HEK293 (cell line): ENCODE measurements at regions not wholly inside any gene's neighbourhood (a gene's known extent, or its start where the extent isn't known, plus 50 kb on each side); places are given as distances from the start of the nearest gene placed in this dataset.

Experiments
- CTCF ChIA-PET: fragments of 350-600 bp; formaldehyde crosslinking; extraction: SDS; loops from one replicate; lab custom pipeline; 2021; ENCODE audit warnings: antibody characterized with exemption; lab: Yijun Ruan, JAX
- POLR2A ChIA-PET: fragments of 300-600 bp; formaldehyde crosslinking; extraction: SDS; loops from one replicate; lab custom pipeline; 2020; ENCODE audit warnings: antibody characterized with exemption, inconsistent platforms; lab: Yijun Ruan, JAX
- H3K27ac ChIP-seq: fragments of 200-500 bp; sonication (Bioruptor generic); 2 replicates; pipeline ENCODE4 v1.5.1; 2014; ENCODE audit warnings: low read depth, low read length, control low read depth, inconsistent platforms; ENCODE audit errors: extremely low read depth
- H3K36me3 ChIP-seq, 2 experiments: fragments of 200-500 bp in 1 of 2; sonication (Bioruptor generic) in 1 of 2; 1 replicate in 1 of 2; 2 replicates in 1 of 2; pipeline ENCODE4 v1.5.1; 2014 to 2017; ENCODE audit warnings: inconsistent platforms in 2 of 2, low read length in 2 of 2; ENCODE audit not compliant: control insufficient read depth in 2 of 2, insufficient read depth in 1 of 2
- H3K4me1 ChIP-seq: fragments of 200-500 bp; sonication (Bioruptor generic); 2 replicates; pipeline ENCODE4 v1.5.1; 2014; ENCODE audit warnings: mild to moderate bottlenecking, low read length, inconsistent platforms; ENCODE audit not compliant: control insufficient read depth, insufficient read depth
- H3K4me3 ChIP-seq: 2 replicates; pipeline ENCODE4 v1.5.1; 2011; ENCODE audit warnings: low read depth, mild to moderate bottlenecking, control low read depth, low read length, moderate library complexity
- H3K9me3 ChIP-seq: fragments of 200-500 bp; sonication (Bioruptor generic); 2 replicates; pipeline ENCODE4 v1.5.1; 2014; ENCODE audit warnings: low read depth, low read length, inconsistent platforms; ENCODE audit not compliant: control insufficient read depth, insufficient read depth
- IKZF3 ChIP-seq: fragments of 450-650 bp; IDR thresholded peaks from 2 replicates; pipeline ENCODE4 v1.5.0; 2018; ENCODE audit warnings: missing biosample characterization, mild to moderate bottlenecking, missing genetic modification characterization, moderate library complexity
- KLF10 ChIP-seq: fragments of 450-650 bp; IDR thresholded peaks from 2 replicates; pipeline ENCODE4 v1.5.1; 2018; ENCODE audit warnings: missing biosample characterization, mild to moderate bottlenecking, missing genetic modification characterization
- TRIM28 ChIP-seq: IDR thresholded peaks from 2 replicates; pipeline ENCODE4 v1.6.1; 2011; ENCODE audit warnings: low read length, control low read depth, borderline replicate concordance
- YY2 ChIP-seq: fragments of 450-650 bp; formaldehyde crosslinking; IDR thresholded peaks from 2 replicates; pipeline ENCODE4 v1.5.1; 2016; ENCODE audit warnings: missing biosample characterization, missing genetic modification characterization
- ZBTB21 ChIP-seq: fragments of 450-650 bp; formaldehyde crosslinking; IDR thresholded peaks from 2 replicates; pipeline ENCODE4 v1.5.1; 2017; ENCODE audit warnings: missing biosample characterization, missing genetic modification characterization
- ZFP69B ChIP-seq: fragments of 450-650 bp; formaldehyde crosslinking; IDR thresholded peaks from 2 replicates; pipeline ENCODE4 v1.5.1; 2016; ENCODE audit warnings: missing biosample characterization, missing genetic modification characterization
- ZNF274 ChIP-seq, 2 experiments: fragments of 200-500 bp in 1 of 2; fragments of 450-650 bp in 1 of 2; sonication (Bioruptor generic) in 1 of 2; formaldehyde crosslinking in 1 of 2; IDR thresholded peaks; 2 replicates each; pipeline versions ENCODE4 v1.5.1 to v1.6.1; 2014 to 2016; ENCODE audit warnings: borderline replicate concordance in 1 of 2, inconsistent platforms in 1 of 2, low read length in 1 of 2, missing biosample characterization in 1 of 2, missing genetic modification characterization in 1 of 2
- ZNF302 ChIP-seq: fragments of 450-650 bp; formaldehyde crosslinking; IDR thresholded peaks from 2 replicates; pipeline ENCODE4 v1.5.1; 2016; ENCODE audit warnings: missing biosample characterization, missing genetic modification characterization, low read depth
- ZNF416 ChIP-seq: fragments of 450-650 bp; formaldehyde crosslinking; IDR thresholded peaks from 2 replicates; pipeline ENCODE4 v1.5.1; 2016; ENCODE audit warnings: missing biosample characterization, missing genetic modification characterization
- ZNF501 ChIP-seq: fragments of 450-650 bp; formaldehyde crosslinking; IDR thresholded peaks from 2 replicates; pipeline ENCODE4 v1.5.1; 2016; ENCODE audit warnings: missing biosample characterization, missing genetic modification characterization
- ZNF544 ChIP-seq: fragments of 450-650 bp; formaldehyde crosslinking; IDR thresholded peaks from 2 replicates; pipeline ENCODE4 v1.5.0; 2017; ENCODE audit warnings: missing biosample characterization, missing genetic modification characterization
- ZNF548 ChIP-seq: fragments of 450-650 bp; formaldehyde crosslinking; IDR thresholded peaks from 2 replicates; pipeline ENCODE4 v1.5.1; 2016; ENCODE audit warnings: missing biosample characterization, missing genetic modification characterization
- TF ChIP-seq, protein P1 (sequence below): fragments of 450-650 bp; formaldehyde crosslinking; conservative IDR thresholded peaks from 2 replicates; pipeline ENCODE4 v1.5.1; 2016; ENCODE audit warnings: low read depth, missing biosample characterization, missing genetic modification characterization
- TF ChIP-seq, protein P2 (sequence below): fragments of 450-650 bp; formaldehyde crosslinking; IDR thresholded peaks from 2 replicates; pipeline ENCODE4 v1.5.1; 2016; ENCODE audit warnings: missing biosample characterization, missing genetic modification characterization
- TF ChIP-seq, protein P3 (sequence below): fragments of 450-650 bp; formaldehyde crosslinking; IDR thresholded peaks from 2 replicates; pipeline ENCODE4 v1.5.1; 2016; ENCODE audit warnings: missing biosample characterization, missing genetic modification characterization
- TF ChIP-seq, protein P4 (sequence below): fragments of 450-650 bp; IDR thresholded peaks from 2 replicates; pipeline ENCODE4 v1.5.1; 2018; ENCODE audit warnings: missing biosample characterization, missing genetic modification characterization
- TF ChIP-seq, protein P5 (sequence below): fragments of 450-650 bp; formaldehyde crosslinking; IDR thresholded peaks from 2 replicates; pipeline ENCODE4 v1.5.1; 2016; ENCODE audit warnings: missing biosample characterization, missing genetic modification characterization, borderline replicate concordance
- TF ChIP-seq, protein P6 (sequence below): fragments of 450-650 bp; formaldehyde crosslinking; IDR thresholded peaks from 2 replicates; pipeline ENCODE4 v1.5.1; 2016; ENCODE audit warnings: missing biosample characterization, missing genetic modification characterization

DNA sequence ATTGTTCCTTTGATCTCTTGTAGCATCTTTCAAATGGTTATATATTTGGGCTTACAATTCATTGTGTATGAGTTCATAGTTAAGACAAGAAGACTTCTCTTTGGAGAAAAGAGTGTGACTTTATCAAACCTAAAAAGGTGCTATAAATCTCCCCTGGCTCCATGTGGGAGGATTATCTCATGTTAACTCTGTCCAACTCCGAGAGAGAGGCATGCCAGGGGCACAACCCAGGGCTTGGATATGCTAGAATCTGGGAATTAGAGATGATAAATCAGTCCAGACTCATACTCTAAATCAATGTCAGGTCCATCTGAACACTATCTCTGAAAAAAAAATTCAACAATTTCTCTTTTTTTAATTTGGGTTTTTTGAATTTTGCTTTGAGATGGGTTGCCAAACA lies 462.8 kb downstream of the TUSC7 start:
- H3K9me3 ChIP-seq, result no peaks in the 10 kb centered on the region
- POLR2A ChIA-PET, result no interaction called here
- CTCF ChIA-PET, result no interaction called here
- TF ChIP-seq ZBTB21, result no peak
- TF ChIP-seq, protein P1, sequence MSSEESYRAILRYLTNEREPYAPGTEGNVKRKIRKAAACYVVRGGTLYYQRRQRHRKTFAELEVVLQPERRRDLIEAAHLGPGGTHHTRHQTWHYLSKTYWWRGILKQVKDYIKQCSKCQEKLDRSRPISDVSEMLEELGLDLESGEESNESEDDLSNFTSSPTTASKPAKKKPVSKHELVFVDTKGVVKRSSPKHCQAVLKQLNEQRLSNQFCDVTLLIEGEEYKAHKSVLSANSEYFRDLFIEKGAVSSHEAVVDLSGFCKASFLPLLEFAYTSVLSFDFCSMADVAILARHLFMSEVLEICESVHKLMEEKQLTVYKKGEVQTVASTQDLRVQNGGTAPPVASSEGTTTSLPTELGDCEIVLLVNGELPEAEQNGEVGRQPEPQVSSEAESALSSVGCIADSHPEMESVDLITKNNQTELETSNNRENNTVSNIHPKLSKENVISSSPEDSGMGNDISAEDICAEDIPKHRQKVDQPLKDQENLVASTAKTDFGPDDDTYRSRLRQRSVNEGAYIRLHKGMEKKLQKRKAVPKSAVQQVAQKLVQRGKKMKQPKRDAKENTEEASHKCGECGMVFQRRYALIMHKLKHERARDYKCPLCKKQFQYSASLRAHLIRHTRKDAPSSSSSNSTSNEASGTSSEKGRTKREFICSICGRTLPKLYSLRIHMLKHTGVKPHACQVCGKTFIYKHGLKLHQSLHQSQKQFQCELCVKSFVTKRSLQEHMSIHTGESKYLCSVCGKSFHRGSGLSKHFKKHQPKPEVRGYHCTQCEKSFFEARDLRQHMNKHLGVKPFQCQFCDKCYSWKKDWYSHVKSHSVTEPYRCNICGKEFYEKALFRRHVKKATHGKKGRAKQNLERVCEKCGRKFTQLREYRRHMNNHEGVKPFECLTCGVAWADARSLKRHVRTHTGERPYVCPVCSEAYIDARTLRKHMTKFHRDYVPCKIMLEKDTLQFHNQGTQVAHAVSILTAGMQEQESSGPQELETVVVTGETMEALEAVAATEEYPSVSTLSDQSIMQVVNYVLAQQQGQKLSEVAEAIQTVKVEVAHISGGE, result no peak
- no peak for TF ChIP-seq ZNF501 (tag by site-specific recombination)
- TF ChIP-seq, protein P2, sequence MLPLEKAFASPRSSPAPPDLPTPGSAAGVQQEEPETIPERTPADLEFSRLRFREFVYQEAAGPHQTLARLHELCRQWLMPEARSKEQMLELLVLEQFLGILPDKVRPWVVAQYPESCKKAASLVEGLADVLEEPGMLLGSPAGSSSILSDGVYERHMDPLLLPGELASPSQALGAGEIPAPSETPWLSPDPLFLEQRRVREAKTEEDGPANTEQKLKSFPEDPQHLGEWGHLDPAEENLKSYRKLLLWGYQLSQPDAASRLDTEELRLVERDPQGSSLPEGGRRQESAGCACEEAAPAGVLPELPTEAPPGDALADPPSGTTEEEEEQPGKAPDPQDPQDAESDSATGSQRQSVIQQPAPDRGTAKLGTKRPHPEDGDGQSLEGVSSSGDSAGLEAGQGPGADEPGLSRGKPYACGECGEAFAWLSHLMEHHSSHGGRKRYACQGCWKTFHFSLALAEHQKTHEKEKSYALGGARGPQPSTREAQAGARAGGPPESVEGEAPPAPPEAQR (tag by site-specific recombination), result no peak
- TF ChIP-seq ZNF544 (tag by site-specific recombination), result no peak
- no peak for TF ChIP-seq ZNF416 (tag by site-specific recombination)
- no peak for TF ChIP-seq ZNF548
- no peak for TF ChIP-seq ZFP69B (tag by site-specific recombination)
- no peak for TF ChIP-seq KLF10 (tag by site-specific recombination)
- TF ChIP-seq YY2 (tag by site-specific recombination), result no peak
- TF ChIP-seq ZNF302 (tag by site-specific recombination), result no peak
- no peak for TF ChIP-seq IKZF3
- TF ChIP-seq, protein P3, sequence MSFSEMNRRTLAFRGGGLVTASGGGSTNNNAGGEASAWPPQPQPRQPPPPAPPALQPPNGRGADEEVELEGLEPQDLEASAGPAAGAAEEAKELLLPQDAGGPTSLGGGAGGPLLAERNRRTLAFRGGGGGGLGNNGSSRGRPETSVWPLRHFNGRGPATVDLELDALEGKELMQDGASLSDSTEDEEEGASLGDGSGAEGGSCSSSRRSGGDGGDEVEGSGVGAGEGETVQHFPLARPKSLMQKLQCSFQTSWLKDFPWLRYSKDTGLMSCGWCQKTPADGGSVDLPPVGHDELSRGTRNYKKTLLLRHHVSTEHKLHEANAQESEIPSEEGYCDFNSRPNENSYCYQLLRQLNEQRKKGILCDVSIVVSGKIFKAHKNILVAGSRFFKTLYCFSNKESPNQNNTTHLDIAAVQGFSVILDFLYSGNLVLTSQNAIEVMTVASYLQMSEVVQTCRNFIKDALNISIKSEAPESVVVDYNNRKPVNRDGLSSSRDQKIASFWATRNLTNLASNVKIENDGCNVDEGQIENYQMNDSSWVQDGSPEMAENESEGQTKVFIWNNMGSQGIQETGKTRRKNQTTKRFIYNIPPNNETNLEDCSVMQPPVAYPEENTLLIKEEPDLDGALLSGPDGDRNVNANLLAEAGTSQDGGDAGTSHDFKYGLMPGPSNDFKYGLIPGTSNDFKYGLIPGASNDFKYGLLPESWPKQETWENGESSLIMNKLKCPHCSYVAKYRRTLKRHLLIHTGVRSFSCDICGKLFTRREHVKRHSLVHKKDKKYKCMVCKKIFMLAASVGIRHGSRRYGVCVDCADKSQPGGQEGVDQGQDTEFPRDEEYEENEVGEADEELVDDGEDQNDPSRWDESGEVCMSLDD (tag by site-specific recombination), result no peak
- no peak overlapping the region for H3K4me3 ChIP-seq
- no peaks in the 10 kb centered on the region for H3K4me1 ChIP-seq
- H3K27ac ChIP-seq, result no peak overlapping the region
- no peaks in the 10 kb centered on the region for H3K36me3 ChIP-seq

DNA sequence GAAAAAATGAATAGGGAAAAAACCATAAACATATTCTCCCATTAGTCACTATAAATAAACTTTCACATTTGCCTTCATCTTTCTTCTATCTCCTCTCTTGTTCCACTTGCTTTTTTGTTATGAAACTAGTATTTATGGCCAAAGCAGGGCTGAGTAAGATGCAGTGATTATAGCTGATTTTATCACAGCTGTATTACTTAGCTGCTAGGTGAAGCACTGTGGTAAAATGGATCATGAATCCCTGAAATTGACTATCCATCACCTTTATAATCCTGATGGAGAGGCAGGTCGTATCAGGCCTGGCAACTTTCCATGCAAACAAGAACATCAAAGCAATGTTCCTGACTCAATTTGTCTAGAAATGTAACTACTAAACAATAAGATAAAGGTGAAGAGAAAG lies 471.6 kb downstream of the TUSC7 start:
- H3K4me3 ChIP-seq, result no peak overlapping the region
- no peak overlapping the region for H3K27ac ChIP-seq
- CTCF ChIA-PET, result interaction anchor here (0.6 kb wide), 1 partner anchor 393 kb away, joined by 3 read pairs; no protein-coding TSS in a partner anchor
- H3K36me3 ChIP-seq, result no peaks in the 10 kb centered on the region
- POLR2A ChIA-PET, result no interaction called here
- no peaks in the 10 kb centered on the region for H3K9me3 ChIP-seq
- no peaks in the 10 kb centered on the region for H3K4me1 ChIP-seq
- TF ChIP-seq ZNF274 (IDR thresholded peaks at IDR 0.05; ENCODE audit: low read length) (no peak), ZNF274 (tag by site-specific recombination; IDR thresholded peaks at IDR 0.05; ENCODE audit: borderline replicate concordance) (no peak), TRIM28 (no peak)
- TF ChIP-seq, protein P4, sequence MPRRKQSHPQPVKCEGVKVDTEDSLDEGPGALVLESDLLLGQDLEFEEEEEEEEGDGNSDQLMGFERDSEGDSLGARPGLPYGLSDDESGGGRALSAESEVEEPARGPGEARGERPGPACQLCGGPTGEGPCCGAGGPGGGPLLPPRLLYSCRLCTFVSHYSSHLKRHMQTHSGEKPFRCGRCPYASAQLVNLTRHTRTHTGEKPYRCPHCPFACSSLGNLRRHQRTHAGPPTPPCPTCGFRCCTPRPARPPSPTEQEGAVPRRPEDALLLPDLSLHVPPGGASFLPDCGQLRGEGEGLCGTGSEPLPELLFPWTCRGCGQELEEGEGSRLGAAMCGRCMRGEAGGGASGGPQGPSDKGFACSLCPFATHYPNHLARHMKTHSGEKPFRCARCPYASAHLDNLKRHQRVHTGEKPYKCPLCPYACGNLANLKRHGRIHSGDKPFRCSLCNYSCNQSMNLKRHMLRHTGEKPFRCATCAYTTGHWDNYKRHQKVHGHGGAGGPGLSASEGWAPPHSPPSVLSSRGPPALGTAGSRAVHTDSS (tag by site-specific recombination), result no peak
- TF ChIP-seq, protein P5, sequence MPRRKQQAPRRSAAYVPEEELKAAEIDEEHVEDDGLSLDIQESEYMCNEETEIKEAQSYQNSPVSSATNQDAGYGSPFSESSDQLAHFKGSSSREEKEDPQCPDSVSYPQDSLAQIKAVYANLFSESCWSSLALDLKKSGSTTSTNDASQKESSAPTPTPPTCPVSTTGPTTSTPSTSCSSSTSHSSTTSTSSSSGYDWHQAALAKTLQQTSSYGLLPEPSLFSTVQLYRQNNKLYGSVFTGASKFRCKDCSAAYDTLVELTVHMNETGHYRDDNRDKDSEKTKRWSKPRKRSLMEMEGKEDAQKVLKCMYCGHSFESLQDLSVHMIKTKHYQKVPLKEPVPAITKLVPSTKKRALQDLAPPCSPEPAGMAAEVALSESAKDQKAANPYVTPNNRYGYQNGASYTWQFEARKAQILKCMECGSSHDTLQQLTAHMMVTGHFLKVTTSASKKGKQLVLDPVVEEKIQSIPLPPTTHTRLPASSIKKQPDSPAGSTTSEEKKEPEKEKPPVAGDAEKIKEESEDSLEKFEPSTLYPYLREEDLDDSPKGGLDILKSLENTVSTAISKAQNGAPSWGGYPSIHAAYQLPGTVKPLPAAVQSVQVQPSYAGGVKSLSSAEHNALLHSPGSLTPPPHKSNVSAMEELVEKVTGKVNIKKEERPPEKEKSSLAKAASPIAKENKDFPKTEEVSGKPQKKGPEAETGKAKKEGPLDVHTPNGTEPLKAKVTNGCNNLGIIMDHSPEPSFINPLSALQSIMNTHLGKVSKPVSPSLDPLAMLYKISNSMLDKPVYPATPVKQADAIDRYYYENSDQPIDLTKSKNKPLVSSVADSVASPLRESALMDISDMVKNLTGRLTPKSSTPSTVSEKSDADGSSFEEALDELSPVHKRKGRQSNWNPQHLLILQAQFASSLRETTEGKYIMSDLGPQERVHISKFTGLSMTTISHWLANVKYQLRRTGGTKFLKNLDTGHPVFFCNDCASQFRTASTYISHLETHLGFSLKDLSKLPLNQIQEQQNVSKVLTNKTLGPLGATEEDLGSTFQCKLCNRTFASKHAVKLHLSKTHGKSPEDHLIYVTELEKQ (tag by site-specific recombination), result no peak
- TF ChIP-seq, protein P6, sequence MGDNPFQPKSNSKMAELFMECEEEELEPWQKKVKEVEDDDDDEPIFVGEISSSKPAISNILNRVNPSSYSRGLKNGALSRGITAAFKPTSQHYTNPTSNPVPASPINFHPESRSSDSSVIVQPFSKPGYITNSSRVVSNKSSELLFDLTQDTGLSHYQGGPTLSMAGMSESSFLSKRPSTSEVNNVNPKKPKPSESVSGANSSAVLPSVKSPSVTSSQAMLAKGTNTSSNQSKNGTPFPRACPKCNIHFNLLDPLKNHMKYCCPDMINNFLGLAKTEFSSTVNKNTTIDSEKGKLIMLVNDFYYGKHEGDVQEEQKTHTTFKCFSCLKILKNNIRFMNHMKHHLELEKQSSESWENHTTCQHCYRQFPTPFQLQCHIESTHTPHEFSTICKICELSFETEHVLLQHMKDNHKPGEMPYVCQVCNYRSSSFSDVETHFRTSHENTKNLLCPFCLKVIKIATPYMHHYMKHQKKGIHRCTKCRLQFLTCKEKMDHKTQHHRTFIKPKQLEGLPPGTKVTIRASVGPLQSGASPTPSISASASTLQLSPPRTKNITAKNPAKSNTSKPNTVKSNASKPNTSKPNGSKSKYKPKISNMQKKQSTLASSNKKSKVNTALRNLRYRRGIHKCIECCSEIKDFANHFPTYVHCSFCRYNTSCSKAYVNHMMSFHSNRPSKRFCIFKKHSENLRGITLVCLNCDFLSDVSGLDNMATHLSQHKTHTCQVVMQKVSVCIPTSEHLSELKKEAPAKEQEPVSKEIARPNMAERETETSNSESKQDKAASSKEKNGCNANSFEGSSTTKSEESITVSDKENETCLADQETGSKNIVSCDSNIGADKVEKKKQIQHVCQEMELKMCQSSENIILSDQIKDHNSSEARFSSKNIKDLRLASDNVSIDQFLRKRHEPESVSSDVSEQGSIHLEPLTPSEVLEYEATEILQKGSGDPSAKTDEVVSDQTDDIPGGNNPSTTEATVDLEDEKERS (tag by site-specific recombination), result no peak
